Activated T-cell treated with anti-CD3 and anti-CD28 coated beads for 48 hours (primary cell): ENCODE measurements at regions not wholly inside any gene's neighbourhood (a gene's known extent, or its start where the extent isn't known, plus 50 kb on each side); places are given as distances from the start of the nearest gene placed in this dataset.

Source experiments
- DNase-seq: peaks from one replicate; pipeline ENCODE4 v3.0.0-alpha.2; 2020; ENCODE audit warnings: low read depth

- no peak for DNase-seq
These were observed 516.9 kb downstream of the TBC1D22A start for GRCh38 chr22:47279337-47279736.

- no peak for DNase-seq
These were observed 516.2 kb downstream of the TBC1D22A start for GRCh38 chr22:47278655-47279054.

- DNase-seq: no peak
These were observed 515.1 kb downstream of the TBC1D22A start for GRCh38 chr22:47277531-47277930.

DNA sequence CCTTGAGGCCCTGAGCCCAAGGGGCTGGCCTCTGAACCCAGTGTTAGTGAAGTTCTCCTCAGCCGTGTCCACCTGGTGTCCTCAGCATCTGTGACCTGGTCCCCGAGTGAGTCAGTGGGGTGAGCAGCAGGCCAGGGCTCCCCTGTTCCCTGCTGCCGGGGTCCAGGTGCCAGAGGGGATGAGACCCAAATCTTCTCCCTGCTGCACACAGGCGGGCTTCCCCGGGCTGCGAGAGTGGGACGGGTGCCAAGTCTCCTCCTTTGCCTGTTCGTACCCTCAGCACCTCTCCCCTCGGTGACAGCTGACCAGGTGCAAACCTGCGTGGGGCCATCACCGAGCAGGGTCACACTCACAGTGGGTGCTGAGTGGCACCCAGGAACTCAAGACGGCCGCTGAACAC, 514.5 kb downstream of the TBC1D22A start:
- DNase-seq: no peak

DNA sequence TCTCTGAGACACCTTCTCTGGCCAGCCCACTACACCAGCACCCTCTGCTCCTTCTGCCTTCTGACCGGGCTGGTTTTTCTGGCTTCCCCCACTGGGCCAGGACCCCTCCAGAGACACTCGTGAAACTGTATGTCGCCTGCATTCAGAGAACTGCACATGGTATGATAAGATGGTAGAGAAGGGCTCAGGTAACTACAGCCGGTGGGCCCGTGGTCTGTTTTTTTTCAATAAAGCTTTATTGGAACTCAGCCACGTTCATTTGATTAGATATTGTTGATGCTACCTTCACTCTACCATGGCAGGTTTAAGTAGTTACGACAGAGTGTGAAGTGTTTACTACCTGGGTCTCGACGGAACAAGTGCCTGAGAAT, 514.0 kb downstream of the TBC1D22A start:
- no peak for DNase-seq

DNA sequence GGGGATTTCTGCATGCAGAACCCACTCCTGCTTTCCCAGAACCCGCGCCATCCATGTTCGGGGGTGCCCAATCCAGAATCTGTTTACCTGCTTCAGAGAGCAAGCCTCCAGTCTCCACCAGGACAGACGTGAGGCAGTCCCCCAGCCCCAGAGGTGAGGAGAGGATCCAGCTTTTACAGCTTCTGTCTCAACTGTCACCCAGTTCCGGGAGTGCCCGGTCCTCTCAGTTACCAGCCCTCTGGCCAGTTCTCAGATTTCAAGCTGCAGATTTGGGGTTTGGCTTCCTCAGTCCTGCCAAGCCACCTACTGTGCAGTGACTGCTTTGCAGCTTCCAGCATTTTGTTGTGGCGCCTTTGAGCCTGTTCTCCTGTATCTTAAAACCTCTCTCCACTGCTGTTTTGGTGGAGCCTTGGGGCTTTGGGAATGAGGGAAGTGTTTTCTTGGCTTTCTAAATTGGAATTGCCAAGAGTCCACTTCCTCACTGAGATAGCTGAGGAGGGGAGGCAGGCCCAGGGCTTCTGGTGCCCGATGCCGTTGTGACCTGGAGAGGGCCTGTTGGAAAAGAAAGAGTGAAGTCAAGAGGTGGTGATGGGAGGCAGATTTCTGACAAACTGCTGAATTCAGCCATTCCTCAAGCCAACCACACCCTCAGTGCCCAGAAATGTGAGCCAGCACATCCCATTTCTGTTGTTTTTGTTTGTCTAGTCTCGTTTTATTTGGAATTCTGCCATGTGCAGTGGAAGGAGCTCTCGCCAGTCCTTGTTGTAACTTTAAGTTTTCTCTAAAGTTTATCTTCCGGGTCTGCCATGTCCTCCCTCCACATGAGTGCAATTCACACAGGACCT, 513.4 kb downstream of the TBC1D22A start:
- no peak for DNase-seq

GRCh38 chr22:47274196-47274595, 511.7 kb downstream of the TBC1D22A start:
- no peak for DNase-seq

DNA sequence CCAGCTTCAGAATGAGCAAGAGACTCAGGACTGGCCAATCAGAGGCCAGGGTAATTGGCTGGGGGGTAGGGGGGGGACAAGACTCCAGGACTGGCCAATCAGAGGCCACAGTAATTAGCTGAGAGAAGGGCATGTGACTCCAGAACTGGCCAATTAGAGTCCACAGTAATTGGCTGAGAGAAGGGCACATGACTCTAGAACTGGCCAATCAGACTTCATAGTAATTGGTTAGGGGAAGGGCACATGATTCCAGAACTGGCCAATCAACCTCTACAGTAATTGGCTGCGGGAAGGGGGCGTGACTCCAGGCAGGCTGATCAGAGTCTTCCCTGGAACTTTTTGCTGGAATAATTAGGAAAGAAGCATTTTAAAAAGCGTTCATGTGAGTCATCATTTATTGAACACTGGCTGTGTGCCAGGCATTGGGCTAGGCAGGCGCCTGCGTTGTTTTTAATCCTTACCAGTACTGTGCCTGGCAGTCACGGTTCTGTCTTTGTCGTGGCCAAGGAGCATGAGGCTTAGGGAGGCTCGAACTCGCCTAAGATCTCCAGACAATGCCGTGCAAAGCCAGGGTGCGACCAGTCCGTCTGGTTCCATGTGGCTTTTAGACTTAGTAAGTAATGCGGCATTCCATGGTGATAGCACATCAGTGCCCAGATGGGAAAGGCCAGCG, 508.1 kb downstream of the TBC1D22A start:
- DNase-seq: no peak

DNA sequence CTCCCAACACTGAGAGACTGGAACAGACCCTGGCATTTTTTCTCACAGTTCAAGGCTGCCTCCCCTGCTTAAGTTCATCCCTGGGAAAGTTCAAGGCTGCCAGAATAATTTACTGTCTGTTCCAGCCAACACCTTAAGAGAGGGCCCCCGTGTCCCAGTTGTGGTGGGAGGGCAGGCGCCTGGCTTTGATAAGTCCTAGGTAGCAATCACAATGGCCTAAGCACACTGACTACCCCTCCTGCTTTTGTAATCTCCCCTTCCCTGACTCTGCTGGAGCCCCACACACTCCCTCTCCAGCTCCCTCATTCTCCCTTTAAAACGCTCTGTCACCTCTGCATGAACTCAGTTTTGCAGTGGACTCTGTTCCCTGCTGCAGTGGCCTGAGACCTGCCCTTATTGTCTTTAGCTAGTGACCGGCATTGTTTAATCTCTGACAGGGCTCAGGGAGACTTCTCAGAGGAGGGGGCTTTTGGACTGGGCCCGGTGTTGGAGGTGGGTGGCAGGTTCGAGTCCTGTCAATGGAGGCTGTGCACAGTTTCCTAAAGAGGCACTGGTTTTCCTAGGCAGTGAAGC, 507.2 kb downstream of the TBC1D22A start:
- DNase-seq: no peak

GRCh38 chr22:47267513-47268282, 505.2 kb downstream of the TBC1D22A start:
- DNase-seq: no peak

- no peak for DNase-seq
These were observed 503.9 kb downstream of the TBC1D22A start for GRCh38 chr22:47266329-47266728.

DNA sequence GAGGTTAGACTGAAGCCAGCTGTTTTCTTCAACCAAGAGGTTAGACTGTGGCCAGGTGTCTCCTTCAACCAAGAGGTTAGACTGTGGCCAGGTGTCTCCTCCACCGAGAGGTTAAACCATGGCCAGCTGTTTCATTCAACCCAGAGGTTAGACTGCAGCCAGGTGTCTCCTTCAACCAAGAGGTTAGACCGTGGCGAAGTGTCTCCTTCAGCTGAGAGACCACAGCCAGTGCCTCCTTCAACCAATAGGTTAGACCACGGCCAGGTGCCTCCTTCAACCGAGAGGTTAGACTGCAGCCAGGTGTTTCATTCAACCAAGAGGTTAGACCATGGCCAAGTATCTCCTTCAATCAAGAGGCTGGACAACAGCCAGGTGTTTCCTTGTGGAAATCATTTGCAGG, 498.1 kb downstream of the TBC1D22A start:
- DNase-seq: no peak

- DNase-seq: no peak
These were observed 497.5 kb downstream of the TBC1D22A start for GRCh38 chr22:47259990-47260389.

DNA sequence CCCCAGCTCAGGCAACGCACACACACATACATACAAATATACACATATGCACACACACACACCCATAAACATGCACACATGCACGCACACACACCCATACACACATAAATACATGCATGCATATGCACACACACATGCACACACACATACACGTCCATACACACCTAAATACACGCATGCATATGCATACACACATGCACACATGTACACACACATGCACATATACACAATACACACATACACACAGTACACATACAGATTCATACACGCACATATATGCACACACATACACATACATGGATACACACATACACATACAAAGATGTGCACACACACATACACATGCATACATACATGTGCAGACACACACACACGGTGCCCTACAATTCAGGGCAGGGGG, 496.6 kb downstream of the TBC1D22A start:
- DNase-seq: no peak

GRCh38 chr22:47257976-47258375, 495.5 kb downstream of the TBC1D22A start:
- DNase-seq: no peak

DNA sequence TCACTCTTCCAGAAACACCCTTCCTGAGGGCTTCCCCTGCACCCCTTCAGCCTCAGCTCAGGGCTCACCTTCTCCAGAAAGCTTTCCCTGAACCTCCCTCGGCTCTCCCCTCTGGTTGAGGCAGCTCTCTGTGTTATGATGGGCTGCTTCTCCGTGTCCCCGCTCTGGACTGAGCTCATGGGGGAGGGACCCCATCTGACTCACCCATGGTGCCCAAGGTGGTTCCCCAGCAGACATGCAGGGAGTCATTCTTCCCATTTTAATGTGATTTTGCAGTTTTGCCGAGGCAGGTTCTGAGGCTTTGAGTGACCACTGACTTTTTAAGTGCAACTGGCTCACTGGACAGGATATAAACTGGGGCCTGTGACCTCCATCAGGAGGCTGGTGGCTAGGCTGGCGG, 495.1 kb downstream of the TBC1D22A start:
- DNase-seq: no peak

GRCh38 chr22:47251911-47252310, 489.5 kb downstream of the TBC1D22A start:
- no peak for DNase-seq

DNA sequence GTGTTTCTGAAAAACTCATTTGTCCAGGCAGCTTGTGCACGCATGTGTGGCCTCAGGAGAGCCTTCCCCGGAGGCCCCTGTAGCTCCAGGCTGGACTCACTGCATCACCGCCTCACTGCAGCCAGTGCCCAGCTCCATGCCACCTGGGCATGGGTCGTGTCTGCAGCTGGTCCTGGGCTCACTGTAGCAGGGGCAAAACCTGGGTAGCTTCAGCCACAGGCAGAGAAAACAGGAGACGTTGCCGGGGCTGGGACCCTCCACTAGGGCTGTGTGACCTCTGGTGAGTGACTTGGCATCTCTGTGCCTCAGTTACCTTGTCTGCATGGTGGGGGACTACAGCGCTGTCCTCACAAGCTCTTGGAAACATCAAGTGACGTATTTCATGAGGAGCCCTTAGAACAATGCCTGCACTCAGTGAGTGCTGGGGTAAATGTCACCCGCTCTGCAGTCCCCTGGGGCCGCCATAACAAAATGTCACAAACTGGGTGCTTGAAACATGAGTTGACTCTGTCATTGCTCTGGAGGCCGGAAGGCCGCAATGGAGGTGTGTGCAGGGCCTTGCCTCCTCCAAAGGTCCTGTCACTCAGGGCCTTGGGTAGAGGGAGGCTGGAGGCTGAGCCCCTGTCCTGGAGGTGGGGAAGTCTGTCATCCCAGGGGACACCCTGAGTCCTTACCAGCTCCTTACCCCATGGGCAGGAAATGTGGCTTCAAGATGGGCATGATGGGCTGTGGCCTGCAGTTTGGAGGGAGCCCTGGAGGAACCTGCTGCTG, 488.7 kb downstream of the TBC1D22A start:
- DNase-seq: no peak

DNA sequence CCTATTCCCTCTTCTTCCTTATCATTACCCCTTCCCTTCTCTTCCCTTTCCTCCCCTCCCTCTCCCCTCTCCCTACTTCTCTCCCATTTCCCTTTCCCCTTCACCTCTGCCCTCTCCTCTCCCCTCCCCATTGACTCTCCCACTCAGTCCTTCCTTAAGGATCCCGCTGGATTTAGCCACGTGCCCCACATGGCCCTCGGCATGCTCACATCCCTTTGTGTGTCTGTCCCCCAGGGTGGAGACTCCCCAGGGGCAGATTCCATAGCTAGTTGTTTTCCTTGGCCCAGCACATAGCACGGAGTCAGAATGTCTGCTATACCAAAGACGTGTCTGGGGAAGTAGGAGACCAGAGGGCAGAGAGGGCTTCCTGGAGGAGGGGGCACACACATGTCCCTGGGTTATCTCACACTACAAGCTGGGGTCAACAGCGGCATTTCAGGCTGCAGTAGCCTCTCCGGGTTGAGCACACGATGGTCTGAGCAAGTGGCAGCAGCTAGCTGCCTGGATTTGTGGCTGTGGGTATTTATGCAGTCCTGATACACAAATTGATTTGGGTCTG, 487.0 kb downstream of the TBC1D22A start:
- DNase-seq: no peak

- DNase-seq: no peak
These were observed 486.5 kb downstream of the TBC1D22A start for GRCh38 chr22:47248925-47249324.

DNA sequence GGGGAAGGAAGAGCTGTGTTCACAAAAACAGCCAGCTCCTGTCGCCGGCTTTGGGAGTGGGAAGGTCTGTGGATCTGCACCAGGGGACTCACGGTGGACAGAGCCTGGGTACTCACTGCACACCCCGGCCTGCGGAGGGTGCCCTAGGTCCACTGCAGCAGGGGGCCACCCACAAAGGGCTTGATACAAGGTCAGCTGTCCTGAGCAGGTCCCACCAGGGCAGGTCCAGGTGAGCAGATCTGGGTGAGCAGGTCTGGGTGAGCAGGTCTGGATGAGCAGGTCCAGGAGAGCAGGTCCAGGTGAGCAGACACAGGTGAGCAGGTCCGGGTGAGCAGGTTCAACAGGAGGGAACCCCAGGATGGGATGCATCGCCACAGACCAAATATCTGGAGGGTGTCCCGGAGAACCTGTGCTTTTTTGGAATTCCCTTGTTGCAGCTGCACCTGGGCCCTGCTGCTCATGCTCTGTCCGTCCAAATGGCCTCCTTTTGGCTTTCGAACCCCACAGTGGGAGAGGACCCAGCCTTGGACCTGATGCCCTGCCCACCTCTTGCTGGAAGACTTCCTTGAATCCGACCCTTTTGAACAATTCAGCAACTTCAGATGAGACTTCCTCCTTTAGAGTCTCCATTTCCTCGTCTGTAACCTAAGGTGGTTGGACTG, 485.3 kb downstream of the TBC1D22A start:
- DNase-seq: no peak
